ENCODE measurements at regions not wholly inside any gene's neighbourhood (a gene's known extent, or its start where the extent isn't known, plus 50 kb on each side); places are given as distances from the start of the nearest gene placed in this dataset.
"Not testable (repeated sequence)": the region's sequence is repeated elsewhere in the genome, so short reads cannot be mapped to it uniquely, and the experiment has no call there.

DNA sequence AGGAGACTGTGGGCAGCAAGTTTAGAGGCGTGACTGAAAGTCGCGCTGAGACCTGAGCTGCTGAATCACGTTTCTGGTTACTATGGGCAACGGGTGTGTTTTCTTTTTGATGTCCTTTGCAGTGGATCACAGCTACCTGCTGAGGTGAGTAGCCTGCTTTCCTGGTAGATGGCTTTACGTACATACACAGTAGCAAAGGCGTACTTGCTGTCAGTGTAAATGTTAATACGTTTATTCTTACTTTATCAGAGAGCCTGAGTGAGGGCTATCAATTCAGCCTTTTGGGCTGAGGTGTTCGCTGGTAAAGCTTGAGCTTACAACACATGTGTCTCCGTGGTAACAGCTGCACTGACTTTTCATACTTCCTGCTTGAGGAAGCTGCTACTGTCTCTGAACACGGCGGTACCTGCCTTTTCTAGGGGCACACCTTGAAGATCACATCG, 165.1 kb upstream of the CCZ1B start:
- DNase-seq, result not testable (repeated sequence)

DNA sequence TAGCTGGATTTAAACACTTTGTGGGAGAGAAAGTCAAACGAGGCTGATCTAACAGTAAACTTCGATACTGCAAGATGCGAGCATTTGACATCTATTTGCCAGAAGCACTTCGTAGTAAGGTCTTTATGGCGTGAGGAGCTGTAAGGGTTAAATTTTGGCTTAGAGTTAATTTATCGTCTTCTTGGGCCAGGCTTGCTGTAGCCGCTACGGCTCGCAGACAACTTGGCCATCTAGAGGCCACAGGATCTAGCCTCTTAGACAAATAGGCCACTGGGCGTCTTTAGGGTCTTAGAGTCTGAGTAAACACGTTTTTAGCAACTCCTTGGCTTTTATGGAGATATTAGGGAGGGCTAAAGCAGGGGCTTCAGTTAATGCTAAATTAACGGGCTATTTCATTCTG, 165.6 kb upstream of the CCZ1B start:
- not testable (repeated sequence) for DNase-seq

DNA sequence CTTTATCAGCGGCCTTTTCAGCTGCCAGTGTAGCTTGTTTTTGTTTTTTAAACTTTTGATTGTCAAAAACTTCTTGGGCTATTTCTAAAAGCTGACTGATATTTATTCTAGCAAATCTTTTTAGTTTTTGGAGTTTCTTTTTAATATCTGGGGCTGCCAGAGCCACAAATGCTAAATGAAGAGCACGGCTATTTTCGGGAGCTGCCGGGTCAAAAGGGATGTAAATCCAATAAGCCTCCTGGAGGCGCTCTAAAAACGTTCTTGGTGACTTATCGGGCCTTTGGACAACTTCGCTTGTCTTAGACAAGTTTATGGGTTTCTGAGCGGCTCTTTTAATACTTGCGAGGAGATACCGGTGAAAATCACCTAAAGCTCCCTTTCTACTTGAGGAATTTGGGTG, 166.1 kb upstream of the CCZ1B start:
- DNase-seq, result not testable (repeated sequence)

DNA sequence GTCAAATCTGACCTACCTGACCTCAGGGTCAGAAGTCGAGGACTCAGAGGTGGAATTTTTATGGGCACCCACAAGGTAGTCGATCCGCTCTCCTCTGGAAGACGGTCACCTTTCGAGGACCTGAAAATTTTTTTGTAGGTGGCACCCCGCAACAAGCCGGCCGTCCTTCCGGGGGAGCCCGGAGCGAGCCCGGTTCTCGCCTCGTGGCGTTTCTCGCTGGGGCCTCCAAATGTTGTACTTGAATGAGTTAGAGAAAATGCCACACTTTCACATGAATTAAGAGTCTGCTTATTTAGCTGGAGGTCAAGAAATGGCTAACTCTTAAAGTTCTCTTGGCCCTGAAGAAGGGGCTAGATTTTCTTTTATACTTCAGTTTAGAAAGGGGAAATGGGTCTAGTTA, 169.0 kb upstream of the CCZ1B start:
- DNase-seq, result not testable (repeated sequence)

DNA sequence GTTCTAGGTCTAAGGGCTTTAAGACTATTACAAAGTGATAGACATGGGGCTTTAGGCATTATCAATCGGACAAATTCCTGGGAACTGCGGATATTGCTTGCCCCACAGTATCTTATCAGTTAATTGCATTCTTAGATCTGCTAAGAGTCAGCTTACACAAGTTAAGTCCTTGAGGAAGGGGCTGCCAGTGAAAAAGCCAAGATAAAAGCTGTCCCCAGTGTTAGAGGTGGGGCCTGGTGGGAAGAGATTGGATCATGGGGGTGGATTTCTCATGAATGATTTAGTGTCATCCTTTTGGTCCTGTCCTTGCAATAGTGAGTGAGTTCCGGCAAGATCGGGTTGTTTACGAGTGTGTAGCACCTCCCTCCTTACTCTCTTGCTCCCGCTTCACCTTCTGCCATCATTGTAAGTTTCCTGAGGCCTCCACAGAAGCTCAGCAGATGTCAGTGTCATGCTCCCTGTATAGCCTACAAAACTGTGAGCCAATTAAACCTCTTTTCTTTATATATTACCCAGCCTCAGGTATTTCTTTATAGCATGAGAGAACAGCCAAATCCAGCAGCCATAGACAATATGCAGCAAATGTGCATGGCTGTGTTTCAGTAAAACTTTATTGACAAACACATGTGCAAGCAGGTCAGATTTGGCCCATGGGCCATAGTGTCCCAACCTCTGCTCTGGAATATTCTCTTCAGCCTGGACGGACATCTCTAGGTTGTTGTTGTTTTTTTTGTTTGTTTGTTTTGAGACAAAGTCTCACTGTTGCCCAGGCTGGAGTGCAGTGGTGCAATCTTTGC, 169.6 kb upstream of the CCZ1B start:
- DNase-seq, result not testable (repeated sequence)

DNA sequence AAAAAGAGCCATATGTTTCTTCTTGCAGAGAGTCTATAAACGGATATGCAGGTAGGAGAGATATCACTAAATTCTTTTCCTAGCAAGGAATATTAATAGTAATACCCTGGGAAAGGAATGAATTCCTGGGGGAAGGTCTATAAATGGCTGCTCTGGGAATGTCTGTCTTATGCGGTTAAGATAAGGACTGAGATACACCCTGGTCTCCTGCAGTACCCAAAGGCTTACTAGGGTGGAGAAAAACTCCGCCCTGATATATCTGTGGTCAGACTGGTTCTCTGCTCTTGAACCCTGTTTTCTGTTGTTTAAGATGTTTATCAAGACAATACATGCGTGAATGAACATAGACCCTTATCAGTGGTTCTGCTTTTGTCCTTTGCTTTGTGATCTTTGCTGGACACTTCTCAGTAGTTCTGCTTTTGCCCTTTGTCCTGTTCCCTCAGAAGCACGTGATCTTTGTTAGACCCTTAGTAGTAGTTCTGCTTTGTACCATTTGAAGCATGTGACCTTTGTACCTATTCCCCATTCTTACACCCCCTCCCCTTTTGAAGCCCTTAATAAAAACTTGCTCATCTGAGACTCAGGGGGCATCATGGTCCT, 173.1 kb upstream of the CCZ1B start:
- DNase-seq, result not testable (repeated sequence)

DNA sequence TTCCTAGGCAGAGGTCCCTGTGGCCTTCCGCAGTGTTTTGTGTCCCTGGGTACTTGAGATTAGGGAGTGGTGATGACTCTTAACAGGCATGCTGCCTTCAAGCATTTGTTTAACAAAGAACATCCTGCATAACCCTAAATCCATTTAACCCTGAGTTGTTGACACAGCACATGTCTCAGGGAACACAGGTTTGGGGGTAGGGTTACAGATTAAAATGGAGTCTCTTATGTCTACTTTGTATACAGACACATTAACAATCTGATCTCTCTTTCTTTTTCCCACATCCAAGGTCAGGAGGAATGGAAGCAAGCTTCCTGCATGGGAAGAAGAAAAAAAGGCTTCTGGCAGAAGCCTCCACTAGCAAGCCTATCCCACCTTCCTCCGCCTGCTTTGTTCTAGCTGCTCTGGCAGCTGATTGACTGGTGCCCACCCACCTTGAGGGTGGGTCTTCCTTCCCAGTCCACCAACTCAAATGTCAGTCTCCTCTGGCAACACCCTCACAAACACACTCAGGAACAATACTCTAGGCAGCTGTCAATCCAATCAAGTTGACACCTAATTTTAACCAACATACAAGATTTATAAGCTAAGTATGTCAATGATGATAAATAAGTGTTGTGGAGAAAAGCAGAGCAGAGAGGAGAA, 176.5 kb upstream of the CCZ1B start:
- DNase-seq, result no peak

DNA sequence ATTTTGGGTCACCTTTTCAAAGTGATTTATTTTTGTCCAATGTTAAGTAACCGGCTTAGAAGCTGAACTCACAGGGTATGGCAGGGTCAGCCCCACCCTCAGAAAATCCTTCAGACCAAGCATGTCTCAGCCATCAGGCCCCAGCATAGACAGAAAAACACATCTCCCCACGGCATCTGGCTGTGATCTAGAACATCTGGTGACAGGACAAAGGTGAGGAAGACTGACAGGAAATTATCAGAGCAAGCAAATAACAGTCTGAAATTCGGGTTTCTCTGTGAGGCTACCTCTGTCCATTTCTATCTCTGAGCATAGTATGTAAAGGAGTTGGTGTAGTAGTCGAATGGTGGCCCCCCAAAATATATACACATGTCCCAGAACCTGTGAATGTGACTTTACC, 177.0 kb upstream of the C1GALT1 start:
- no peak for DNase-seq

DNA sequence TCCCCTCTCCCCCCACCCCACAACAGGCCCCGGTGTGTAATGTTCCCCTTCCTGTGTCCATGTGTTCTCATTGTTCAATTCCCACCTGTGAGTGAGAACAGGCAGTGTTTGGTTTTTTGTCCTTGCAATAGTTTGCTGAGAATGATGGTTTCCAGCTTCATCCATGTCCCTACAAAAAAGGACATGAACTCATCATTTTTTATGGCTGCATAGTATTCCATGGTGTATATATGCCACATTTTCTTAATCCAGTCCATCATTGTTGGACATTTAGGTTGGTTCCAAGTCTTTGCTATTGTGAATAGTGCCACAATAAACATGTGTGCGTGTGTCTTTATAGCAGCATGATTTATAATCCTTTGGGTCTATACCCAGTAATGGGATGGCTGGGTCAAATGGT, 176.4 kb upstream of the C1GALT1 start:
- not testable (repeated sequence) for DNase-seq

DNA sequence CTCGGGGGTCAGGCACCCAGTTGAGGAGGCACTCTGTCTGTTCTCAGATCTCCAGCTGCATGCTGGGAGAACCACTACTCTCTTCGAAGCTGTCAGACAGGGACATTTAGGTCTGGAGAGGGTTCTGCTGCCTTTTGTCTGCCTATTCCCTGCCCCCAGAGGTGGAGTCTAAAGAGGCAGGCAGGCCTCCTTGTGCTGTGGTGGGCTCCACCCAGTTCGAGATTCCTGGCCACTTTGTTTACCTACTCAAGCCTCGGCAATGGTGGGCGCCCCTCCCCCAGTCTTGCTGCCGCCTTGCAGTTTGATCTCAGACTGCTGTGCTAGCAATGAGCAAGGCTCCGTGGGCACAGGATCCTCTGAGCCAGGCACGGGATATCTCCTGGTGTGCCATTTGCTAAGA, 171.1 kb upstream of the C1GALT1 start:
- DNase-seq, result not testable (repeated sequence)

DNA sequence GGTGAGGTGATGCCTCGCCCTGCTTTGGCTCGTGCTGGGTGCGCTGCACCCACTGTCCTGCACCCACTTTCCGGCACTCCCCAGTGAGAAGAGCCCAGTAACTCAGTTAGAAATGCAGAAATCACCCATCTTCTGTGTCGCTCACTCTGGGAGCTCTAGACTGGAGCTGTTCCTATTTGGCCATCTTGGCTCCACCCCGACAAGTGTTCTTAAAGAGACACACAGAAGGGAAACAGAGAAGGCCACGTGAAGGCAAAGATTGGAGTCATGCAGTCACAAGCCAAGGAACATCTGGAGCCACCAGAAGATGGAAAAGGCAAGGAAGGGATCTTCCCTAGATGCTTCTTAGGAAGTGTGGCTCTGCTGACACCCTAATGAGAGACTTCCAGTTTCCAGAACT, 170.6 kb upstream of the C1GALT1 start:
- not testable (repeated sequence) for DNase-seq

DNA sequence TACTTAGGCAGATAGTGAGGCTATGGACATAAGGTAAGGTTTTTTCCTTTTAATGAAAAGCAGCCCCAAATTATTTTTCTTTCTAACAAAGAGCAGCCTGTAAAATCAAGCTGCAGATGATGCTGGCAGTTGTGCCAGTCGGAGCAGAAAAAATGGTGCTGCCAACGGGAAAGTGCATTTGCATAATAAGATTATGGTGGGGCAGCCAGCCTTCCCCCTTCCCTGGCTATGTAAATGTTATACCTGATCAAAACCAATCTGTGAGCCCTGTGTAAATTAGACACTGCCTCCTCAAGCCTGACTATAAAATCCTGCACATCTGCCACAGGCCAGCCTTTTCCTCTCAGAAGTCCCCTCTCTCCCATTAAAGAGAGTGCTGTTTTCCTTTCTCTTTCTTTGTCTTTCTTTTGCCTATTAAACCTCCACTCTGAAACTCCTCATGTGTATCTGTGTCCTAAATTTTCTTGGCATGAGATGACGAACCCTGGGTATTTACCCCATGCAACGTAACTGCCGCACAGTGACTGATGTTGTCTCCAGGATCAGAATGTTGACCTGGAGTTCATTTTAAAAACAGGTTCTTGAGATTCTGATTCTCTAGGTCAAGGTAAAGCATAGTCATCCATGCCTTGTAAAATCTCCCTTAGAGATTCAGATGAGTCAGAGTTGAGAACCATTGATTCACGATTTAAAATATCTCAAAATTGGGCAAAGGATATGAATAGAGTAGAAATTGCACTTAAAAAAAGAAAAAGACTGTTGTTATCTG, 167.3 kb upstream of the C1GALT1 start:
- DNase-seq, result no peak

DNA sequence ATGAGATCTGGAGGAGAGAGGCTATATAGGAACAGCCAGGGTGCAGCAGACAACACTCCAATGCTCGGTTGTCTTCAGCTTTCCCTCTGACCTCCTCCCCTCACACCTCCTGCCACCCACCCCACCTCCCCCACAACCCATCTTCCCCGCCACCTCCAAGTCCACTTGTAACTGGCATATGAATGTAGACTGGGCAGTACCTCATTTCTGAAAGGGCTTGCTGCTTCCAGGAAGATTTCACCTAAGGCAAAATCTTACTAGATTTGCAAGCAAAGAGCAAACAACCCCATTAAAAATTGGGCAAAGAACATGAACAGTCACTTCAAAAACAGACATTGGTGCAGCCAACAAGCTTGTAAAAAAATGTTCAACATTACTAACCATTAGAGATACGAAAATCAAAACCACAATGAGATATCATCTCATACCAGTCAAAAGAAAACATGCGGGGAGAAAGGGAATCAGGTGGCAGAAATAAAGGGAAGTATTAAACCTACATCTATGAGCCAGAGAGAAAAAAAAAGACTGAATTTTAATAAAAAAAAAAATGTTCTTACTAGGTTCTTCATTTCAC, 164.6 kb upstream of the C1GALT1 start:
- DNase-seq, result no peak

DNA sequence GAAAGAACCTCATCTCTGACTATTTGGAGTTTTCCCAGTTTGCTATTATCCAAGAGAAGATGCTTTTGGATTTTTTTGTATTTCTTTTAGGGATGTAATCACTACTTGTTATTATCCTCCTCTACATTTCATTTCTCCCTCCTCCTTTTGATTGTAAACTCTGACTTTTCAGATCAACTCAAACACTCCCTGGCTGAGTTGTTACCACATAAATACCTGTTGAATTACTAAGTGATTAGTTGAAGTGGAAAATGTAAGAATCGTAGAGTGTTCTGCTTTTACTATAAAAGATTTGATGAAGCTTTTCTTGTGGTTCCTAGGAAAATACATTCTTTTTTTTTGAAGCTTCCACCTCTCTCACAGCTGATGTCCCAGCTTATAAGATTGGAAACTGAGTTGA, 164.1 kb upstream of the C1GALT1 start:
- no peak for DNase-seq

DNA sequence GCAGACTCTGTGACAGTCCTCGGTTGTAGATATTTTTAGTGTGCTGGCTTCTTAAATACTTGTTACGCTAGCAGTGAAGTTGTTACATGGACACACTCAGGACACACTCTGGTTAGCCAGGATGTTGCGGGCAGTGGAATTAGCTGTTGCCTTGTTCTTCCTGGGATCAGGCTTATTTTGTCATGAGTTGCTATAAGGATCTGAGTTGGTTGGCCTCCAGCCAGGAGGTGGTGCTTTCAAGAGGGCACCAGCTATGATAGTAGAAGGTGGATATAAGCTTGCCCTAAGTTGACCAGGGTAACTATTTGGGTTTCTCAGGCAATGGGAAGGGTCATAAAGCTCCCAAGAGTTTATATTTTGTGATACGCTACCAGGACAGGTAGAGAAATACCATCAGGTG, 150.1 kb upstream of the C1GALT1 start:
- no peak for DNase-seq

DNA sequence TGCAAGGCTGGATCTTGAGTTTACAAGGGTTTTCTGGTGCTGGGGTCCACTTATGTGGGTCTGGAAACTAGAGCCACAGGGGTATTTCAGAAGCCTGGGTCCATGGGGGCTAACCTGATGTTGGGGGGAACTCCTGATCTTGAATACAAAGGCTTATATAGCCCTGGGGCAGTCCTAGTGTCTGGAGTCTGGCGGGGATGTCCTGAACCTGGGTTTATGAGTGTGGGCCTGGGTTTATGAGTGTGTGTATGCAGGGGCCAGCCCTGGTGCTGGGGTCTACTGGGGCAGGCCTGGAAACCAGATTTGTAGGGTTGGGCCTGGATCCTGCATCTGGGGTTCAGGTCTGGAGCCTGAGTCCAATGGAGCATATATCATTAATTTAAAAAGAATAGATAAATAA, 146.5 kb upstream of the C1GALT1 start:
- no peak for DNase-seq

DNA sequence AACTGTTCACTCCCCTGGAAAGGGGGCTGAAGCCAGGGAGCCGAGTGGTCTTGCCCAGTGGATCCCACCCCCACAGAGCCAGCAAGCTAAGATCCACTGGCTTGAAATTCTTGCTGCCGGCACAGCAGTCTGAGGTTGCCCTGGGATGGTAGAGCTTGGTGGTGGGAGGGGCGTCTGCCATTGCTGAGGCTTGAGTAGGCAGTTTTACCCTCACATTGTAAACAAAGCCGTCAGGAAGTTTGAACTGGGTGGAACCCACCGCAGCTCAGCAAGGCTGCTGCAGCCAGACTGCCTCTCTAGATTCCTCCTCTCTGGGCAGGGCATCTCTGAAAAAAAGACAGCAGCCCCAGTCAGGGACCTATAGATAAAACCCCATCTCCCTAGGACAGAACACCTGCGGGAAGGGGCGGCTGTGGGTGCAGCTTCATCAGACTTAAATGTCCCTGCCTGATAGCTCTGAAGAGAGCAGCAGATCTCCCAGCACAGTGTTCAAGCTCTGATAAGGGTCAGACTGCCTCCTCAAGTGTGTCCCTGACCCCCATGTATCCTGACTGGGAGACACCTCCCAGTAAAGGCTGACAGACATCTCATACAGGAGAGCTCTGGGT, 140.0 kb upstream of the C1GALT1 start:
- DNase-seq, result not testable (repeated sequence)

DNA sequence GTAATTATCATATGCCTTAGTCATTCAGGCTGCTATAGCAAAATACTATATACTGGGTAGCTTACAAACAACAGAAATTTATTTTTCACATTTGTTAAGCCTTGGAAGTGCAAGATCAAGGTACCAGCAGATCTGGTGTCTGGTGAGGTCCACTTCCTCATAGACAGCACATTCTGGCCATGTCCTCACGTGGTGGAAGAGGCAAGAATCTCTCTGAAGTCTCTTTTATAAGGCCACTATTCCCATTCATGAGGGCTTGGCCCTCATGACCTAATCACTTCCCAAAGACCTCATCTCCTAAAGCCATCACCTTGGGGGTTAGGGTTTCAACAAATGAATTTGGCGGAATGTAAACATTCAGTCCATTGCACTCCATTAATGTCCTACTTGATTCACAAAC, 137.5 kb upstream of the C1GALT1 start:
- DNase-seq, result no peak

DNA sequence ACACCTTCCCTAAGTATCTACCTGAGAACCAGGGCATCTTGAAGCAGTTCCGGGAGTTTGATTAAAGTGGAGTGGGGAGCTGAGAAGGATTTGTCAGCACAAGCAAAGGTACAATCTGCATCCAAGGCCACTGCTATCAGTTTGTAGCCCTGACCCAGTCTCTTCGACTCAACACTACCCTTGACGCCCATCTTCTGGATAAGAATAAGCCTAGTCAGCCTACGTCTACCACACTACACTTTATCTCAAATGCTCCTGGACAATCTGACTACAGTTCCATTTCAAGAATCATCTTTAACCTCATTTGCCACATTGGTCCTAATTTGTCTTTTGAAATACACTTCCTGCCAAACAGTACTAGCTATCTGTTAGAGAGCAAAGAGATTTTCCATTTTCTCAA, 134.1 kb upstream of the C1GALT1 start:
- no peak for DNase-seq

DNA sequence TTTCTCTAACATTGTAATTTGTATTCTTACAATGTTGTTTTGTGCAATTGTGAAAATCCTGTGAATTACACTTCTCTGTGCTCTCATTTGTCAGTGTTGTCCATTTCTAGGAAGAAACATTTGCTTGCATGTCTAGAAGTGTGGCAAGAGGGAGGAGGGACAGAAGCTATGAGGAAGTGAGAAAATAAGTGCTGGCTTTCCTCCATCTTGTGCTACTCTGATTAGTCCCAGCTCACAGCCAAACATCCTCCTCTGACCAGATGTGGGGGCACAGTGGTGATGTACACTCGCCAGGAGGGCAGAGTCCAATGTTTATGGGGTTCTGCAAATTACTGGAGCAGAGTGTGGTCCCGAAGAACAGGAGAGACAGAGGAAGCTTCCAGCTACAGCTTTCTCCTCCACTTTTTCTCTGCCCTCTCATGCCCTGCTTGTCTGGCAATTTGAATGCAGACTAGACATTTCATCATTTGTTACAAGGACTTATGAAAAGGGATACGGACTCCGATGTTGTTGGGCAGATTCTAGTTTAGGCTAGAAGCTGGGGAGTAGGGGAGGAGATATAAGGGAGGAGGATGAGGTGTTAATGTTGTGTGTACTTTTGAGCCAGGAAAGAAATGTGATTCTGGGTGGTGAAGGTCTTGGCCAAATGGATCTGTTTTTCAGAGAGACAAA, 131.0 kb upstream of the C1GALT1 start:
- DNase-seq, result no peak

DNA sequence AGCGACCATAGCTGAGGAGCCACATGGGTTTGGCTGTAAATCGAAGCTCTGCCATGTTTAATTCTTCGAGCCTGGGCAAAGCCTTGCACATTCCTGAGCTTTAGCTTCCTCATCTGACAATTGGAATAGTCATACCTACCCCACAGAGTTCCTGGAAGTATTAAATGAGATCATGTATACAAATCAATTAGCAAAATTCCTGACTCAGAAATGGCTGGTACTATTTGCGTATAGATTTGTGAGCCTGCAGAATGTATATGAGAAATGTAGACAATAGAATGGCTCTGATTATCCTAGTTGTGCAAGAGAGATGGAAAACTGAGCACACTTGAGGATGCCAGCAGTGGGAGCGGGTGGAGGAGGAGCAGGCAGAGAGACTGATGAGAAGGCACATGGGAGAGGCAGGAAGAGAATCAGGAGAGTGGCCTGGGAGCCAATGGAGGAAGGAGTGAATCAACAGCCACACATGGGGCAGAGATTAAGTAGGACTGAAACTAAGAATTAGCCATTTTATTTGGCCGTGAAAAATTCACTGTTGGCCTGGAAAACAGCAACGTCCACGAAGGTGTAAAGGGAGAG, 128.0 kb upstream of the C1GALT1 start:
- no peak for DNase-seq
